Stimulated activated CD8-positive, alpha-beta memory T cell treated with anti-CD3 and anti-CD28 coated beads, Interleukin-4, amount 100 ng/mL, for 24 hours (primary cell): ENCODE measurements at regions not wholly inside any gene's neighbourhood (a gene's known extent, or its start where the extent isn't known, plus 50 kb on each side); places are given as distances from the start of the nearest gene placed in this dataset.

Source experiments
- DNase-seq: peaks from one replicate; pipeline ENCODE4 v3.0.0-alpha.2; 2020; ENCODE audit warnings: low read depth

- no peak for DNase-seq
These were observed 204.5 kb upstream of the CDH4 start for GRCh38 chr20:61047515-61047914.

GRCh38 chr20:61048302-61048701 is 203.8 kb upstream of the CDH4 start:
- DNase-seq, result no peak

GRCh38 chr20:61049684-61050083 is 202.4 kb upstream of the CDH4 start:
- no peak for DNase-seq

- DNase-seq, result no peak
These were observed 201.6 kb upstream of the CDH4 start for GRCh38 chr20:61050336-61050890.

- DNase-seq, result no peak
These were observed 199.8 kb upstream of the CDH4 start for GRCh38 chr20:61052195-61052750.

GRCh38 chr20:61052776-61053442 is 199.2 kb upstream of the CDH4 start:
- no peak for DNase-seq

GRCh38 chr20:61053487-61053886 is 198.6 kb upstream of the CDH4 start:
- no peak for DNase-seq

GRCh38 chr20:61053889-61054288 is 198.2 kb upstream of the CDH4 start:
- no peak for DNase-seq

GRCh38 chr20:61054411-61054810 is 197.7 kb upstream of the CDH4 start:
- DNase-seq, result no peak

GRCh38 chr20:61055180-61056010 is 196.7 kb upstream of the CDH4 start:
- no peak for DNase-seq

- no peak for DNase-seq
These were observed 195.9 kb upstream of the CDH4 start for GRCh38 chr20:61056116-61056515.

GRCh38 chr20:61056627-61057442 is 195.2 kb upstream of the CDH4 start:
- no peak for DNase-seq

GRCh38 chr20:61057443-61058121 is 194.5 kb upstream of the CDH4 start:
- DNase-seq, result no peak

GRCh38 chr20:61061981-61062380 is 190.1 kb upstream of the CDH4 start:
- no peak for DNase-seq

GRCh38 chr20:61065853-61066252 is 186.2 kb upstream of the CDH4 start:
- DNase-seq, result no peak

GRCh38 chr20:61066526-61066925 is 185.5 kb upstream of the CDH4 start:
- no peak for DNase-seq

GRCh38 chr20:61067221-61067620 is 184.8 kb upstream of the CDH4 start:
- DNase-seq, result no peak

GRCh38 chr20:61072398-61072797 is 179.7 kb upstream of the CDH4 start:
- DNase-seq, result no peak

- no peak for DNase-seq
These were observed 178.7 kb upstream of the CDH4 start for GRCh38 chr20:61073376-61073775.

- no peak for DNase-seq
These were observed 169.3 kb upstream of the CDH4 start for GRCh38 chr20:61082720-61083119.

GRCh38 chr20:61083431-61083830 is 168.6 kb upstream of the CDH4 start:
- DNase-seq, result no peak

- DNase-seq, result no peak
These were observed 166.0 kb upstream of the CDH4 start for GRCh38 chr20:61086031-61086430.
